ENCODE measurements at regions not wholly inside any gene's neighbourhood (a gene's known extent, or its start where the extent isn't known, plus 50 kb on each side); places are given as distances from the start of the nearest gene placed in this dataset.

- 13% methylated on average over 5 of the region's 5 CpGs for WGBS
- H3K4me1 ChIP-seq (ENCODE audit: control insufficient read depth in 2 of 2, insufficient read depth in 2 of 2, low read length in 2 of 2), result no peaks in the 10 kb centered on the region
Measured at GRCh38 chr19:34104096-34104495, 68.2 kb upstream of the LSM14A start.

GRCh38 chr19:34104557-34104956 lies 67.7 kb upstream of the LSM14A start:
- Histone ChIP-seq H3K27ac (ENCODE audit: low read depth in 1 of 2, low read length in 1 of 2) (no peak overlapping the region), H3K4me3 (ENCODE audit: low read length in 2 of 2) (no peak overlapping the region)
- 53% methylated on average over 5 of the region's 5 CpGs for WGBS

More at GRCh38 chr19:34104096-34104495, 68.2 kb upstream of the LSM14A start:
- Histone ChIP-seq H3K4me3 (ENCODE audit: low read length in 2 of 2) (no peak overlapping the region), H3K9me3 (ENCODE audit: control insufficient read depth in 2 of 2, insufficient read depth in 1 of 2, low read length in 1 of 2) (no peaks in the 10 kb centered on the region), H3K36me3 (ENCODE audit: control insufficient read depth in 2 of 2, insufficient read depth in 2 of 2, low read length in 1 of 2) (no peaks in the 10 kb centered on the region), H3K27me3 (ENCODE audit: control insufficient read depth in 2 of 2, insufficient read depth in 1 of 2, low read length in 1 of 2) (no peaks in the 10 kb centered on the region), H3K27ac (ENCODE audit: low read depth in 1 of 2, low read length in 1 of 2) (no peak overlapping the region)
- DNase-seq (ENCODE audit: low read depth in 6 of 9, low spot score in 9 of 9), result no peak

GRCh38 chr19:34109596-34109995 lies 62.7 kb upstream of the LSM14A start:
- Histone ChIP-seq H3K27ac (ENCODE audit: low read depth in 1 of 2, low read length in 1 of 2) (no peak overlapping the region), H3K36me3 (ENCODE audit: control insufficient read depth in 2 of 2, insufficient read depth in 2 of 2, low read length in 1 of 2) (no peaks in the 10 kb centered on the region), H3K9me3 (ENCODE audit: control insufficient read depth in 2 of 2, insufficient read depth in 1 of 2, low read length in 1 of 2) (no peaks in the 10 kb centered on the region), H3K4me3 (ENCODE audit: low read length in 2 of 2) (no peak overlapping the region), H3K4me1 (ENCODE audit: control insufficient read depth in 2 of 2, insufficient read depth in 2 of 2, low read length in 2 of 2) (no peaks in the 10 kb centered on the region), H3K27me3 (ENCODE audit: control insufficient read depth in 2 of 2, insufficient read depth in 1 of 2, low read length in 1 of 2) (no peaks in the 10 kb centered on the region)
- DNase-seq (ENCODE audit: low read depth in 6 of 9, low spot score in 9 of 9), result no peak
- WGBS, result 46% methylated on average over 3 of the region's 3 CpGs

More at GRCh38 chr19:34104557-34104956, 67.7 kb upstream of the LSM14A start:
- H3K9me3 ChIP-seq (ENCODE audit: control insufficient read depth in 2 of 2, insufficient read depth in 1 of 2, low read length in 1 of 2), result no peaks in the 10 kb centered on the region
- no peak for DNase-seq (ENCODE audit: low read depth in 6 of 9, low spot score in 9 of 9)
- H3K4me1 ChIP-seq (ENCODE audit: control insufficient read depth in 2 of 2, insufficient read depth in 2 of 2, low read length in 2 of 2), result no peaks in the 10 kb centered on the region
- no peaks in the 10 kb centered on the region for H3K36me3 ChIP-seq (ENCODE audit: control insufficient read depth in 2 of 2, insufficient read depth in 2 of 2, low read length in 1 of 2)
- no peaks in the 10 kb centered on the region for H3K27me3 ChIP-seq (ENCODE audit: control insufficient read depth in 2 of 2, insufficient read depth in 1 of 2, low read length in 1 of 2)

GRCh38 chr19:34118879-34119748 lies 53.2 kb upstream of the LSM14A start:
- no peaks in the 10 kb centered on the region for H3K36me3 ChIP-seq (ENCODE audit: control insufficient read depth in 2 of 2, insufficient read depth in 2 of 2, low read length in 1 of 2)
- no peaks in the 10 kb centered on the region for H3K27me3 ChIP-seq (ENCODE audit: control insufficient read depth in 2 of 2, insufficient read depth in 1 of 2, low read length in 1 of 2)
- no peaks in the 10 kb centered on the region for H3K9me3 ChIP-seq (ENCODE audit: control insufficient read depth in 2 of 2, insufficient read depth in 1 of 2, low read length in 1 of 2)
- 55% methylated on average over 8 of the region's 8 CpGs for WGBS
- H3K4me1 ChIP-seq (ENCODE audit: control insufficient read depth in 2 of 2, insufficient read depth in 2 of 2, low read length in 2 of 2), result no peaks in the 10 kb centered on the region
- peak in 2 of 9 donors; percentile 13 to 33 for DNase-seq (ENCODE audit: low read depth in 6 of 9, low spot score in 9 of 9)
- H3K4me3 ChIP-seq (ENCODE audit: low read length in 2 of 2), result no peak overlapping the region
- H3K27ac ChIP-seq (ENCODE audit: low read depth in 1 of 2, low read length in 1 of 2), result no peak overlapping the region

- WGBS, result 95% methylated on average over 11 of the region's 11 CpGs
- H3K27me3 ChIP-seq (ENCODE audit: control insufficient read depth in 2 of 2, insufficient read depth in 1 of 2, low read length in 1 of 2), result no peaks in the 10 kb centered on the region
- no peaks in the 10 kb centered on the region for H3K36me3 ChIP-seq (ENCODE audit: control insufficient read depth in 2 of 2, insufficient read depth in 2 of 2, low read length in 1 of 2)
- no peak overlapping the region for H3K4me3 ChIP-seq (ENCODE audit: low read length in 2 of 2)
- H3K4me1 ChIP-seq (ENCODE audit: control insufficient read depth in 2 of 2, insufficient read depth in 2 of 2, low read length in 2 of 2), result no peaks in the 10 kb centered on the region
- no peaks in the 10 kb centered on the region for H3K9me3 ChIP-seq (ENCODE audit: control insufficient read depth in 2 of 2, insufficient read depth in 1 of 2, low read length in 1 of 2)
- DNase-seq (ENCODE audit: low read depth in 6 of 9, low spot score in 9 of 9), result no peak
- H3K27ac ChIP-seq (ENCODE audit: low read depth in 1 of 2, low read length in 1 of 2), result no peak overlapping the region
Measured at GRCh38 chr19:34120141-34120540, 52.2 kb upstream of the LSM14A start.

GRCh38 chr19:34120846-34121639 lies 51.3 kb upstream of the LSM14A start:
- Histone ChIP-seq H3K4me1 (ENCODE audit: control insufficient read depth in 2 of 2, insufficient read depth in 2 of 2, low read length in 2 of 2) (no peaks in the 10 kb centered on the region), H3K27me3 (ENCODE audit: control insufficient read depth in 2 of 2, insufficient read depth in 1 of 2, low read length in 1 of 2) (no peaks in the 10 kb centered on the region), H3K4me3 (ENCODE audit: low read length in 2 of 2) (no peak overlapping the region), H3K36me3 (ENCODE audit: control insufficient read depth in 2 of 2, insufficient read depth in 2 of 2, low read length in 1 of 2) (no peaks in the 10 kb centered on the region), H3K27ac (ENCODE audit: low read depth in 1 of 2, low read length in 1 of 2) (no peak overlapping the region), H3K9me3 (ENCODE audit: control insufficient read depth in 2 of 2, insufficient read depth in 1 of 2, low read length in 1 of 2) (no peaks in the 10 kb centered on the region)
- peak in 5 of 9 donors; percentile 23 to 60 (median 39) for DNase-seq (ENCODE audit: low read depth in 6 of 9, low spot score in 9 of 9)
- WGBS, result 70% methylated on average over 8 of the region's 8 CpGs

Measured in thymus (tissue), 11 donors.